ENCODE measurements at regions not wholly inside any gene's neighbourhood (a gene's known extent, or its start where the extent isn't known, plus 50 kb on each side); places are given as distances from the start of the nearest gene placed in this dataset.

DNA sequence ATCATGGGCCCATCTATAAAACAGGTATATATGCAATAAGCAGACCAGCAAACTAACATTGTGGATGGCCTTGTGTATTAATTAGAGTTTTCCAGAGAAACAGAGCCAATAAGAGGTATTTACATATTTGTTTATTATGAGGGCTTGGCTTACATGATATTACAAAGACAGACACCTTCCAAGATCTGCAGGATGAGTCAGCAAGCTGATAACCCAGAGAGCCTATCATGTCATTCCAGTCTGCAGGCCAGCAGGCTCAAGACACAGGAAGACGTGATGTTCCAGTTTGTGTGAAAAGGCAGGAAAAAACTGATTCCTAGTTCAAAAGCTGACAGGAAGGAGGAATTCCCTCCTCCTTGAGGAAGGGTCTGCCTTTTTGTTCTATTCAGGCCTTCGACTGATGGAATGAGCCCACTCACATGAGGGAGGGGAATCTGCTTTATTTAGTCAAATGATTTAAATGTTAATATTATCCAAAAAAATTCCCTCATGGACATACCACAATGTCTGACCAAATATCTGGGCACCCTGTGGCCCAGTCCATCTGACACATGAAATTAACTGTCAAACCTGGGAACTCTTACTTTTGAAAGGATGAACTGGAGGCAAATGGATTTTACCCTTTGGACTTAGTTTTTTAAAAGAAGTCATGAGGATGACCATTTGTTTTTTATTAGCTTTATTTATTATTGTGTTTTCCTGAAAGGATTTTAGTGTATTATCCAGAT is 161.2 kb upstream of the CHD1 start:
- Histone ChIP-seq H3K4me2 (ENCODE audit: low read length) (no peak overlapping the region), H4K20me1 (ENCODE audit: insufficient read depth) (no peaks in the 10 kb centered on the region), H3K9ac (ENCODE audit: low read length) (no peak overlapping the region), H3K79me2 (ENCODE audit: insufficient read depth, low read length) (no peaks in the 10 kb centered on the region), H3K4me3 (replicated peaks in 1 of 2; ENCODE audit: low read depth in 1 of 2, low read length in 2 of 2) (no peak overlapping the region), H3K9me2 (ENCODE audit: insufficient read depth) (no peaks in the 10 kb centered on the region), H3K36me3 (ENCODE audit: control insufficient read depth in 1 of 2, insufficient read depth in 2 of 2, low read length in 2 of 2) (no peaks in the 10 kb centered on the region), H3K9me3 (ENCODE audit: control insufficient read depth in 1 of 2, insufficient read depth in 1 of 2, low read depth in 1 of 2, low read length in 2 of 2) (no peaks in the 10 kb centered on the region), H3K27ac (ENCODE audit: low read depth, low read length) (no peak overlapping the region), H2AFZ (ENCODE audit: low read depth, low read length, poor library complexity, severe bottlenecking) (peak overlapping the region; percentile 19), H3K27me3 (ENCODE audit: insufficient read depth, low read length) (no peaks in the 10 kb centered on the region), H3K4me1 (ENCODE audit: control insufficient read depth in 1 of 2, insufficient read depth in 2 of 2, low read length in 2 of 2) (no peaks in the 10 kb centered on the region)
- ChIA-PET POLR2A (no interaction called here), CTCF (no interaction called here), RAD21 (ENCODE audit: low non-redundant PET in 1 of 2, low total read pairs in 2 of 2, uncharacterized antibody in 2 of 2, unreplicated experiment in 2 of 2) (no interaction called here)
- intact Hi-C loops (cut with micrococcal nuclease) = no loop called here
- no peak for DNase-seq (ENCODE audit: low read depth, low spot score)
- no peak for ATAC-seq
- BruUV-seq (replicated peaks) = no TSS peak
- TF ChIP-seq EZH2phosphoT487 (IDR thresholded peaks at IDR 0.05; ENCODE audit: borderline replicate concordance) (no peak), JUND (IDR thresholded peaks at IDR 0.05) (no peak), ZBTB33 (IDR thresholded peaks at IDR 0.05; ENCODE audit: extremely low read depth, insufficient replicate concordance, low read length) (no peak), CEBPB (IDR thresholded peaks at IDR 0.05; ENCODE audit: low read depth) (no peak), CTCF (IDR thresholded peaks at IDR 0.05 in 2 of 3, conservative IDR thresholded peaks at IDR 0.05 in 1 of 3; ENCODE audit: borderline replicate concordance in 1 of 3, insufficient read depth in 1 of 3, low read depth in 2 of 3, low read length in 2 of 3) (no peak), POLR2AphosphoS5 (IDR thresholded peaks at IDR 0.05; ENCODE audit: low read depth, low read length) (no peak), SP1 (IDR thresholded peaks at IDR 0.05; ENCODE audit: low read depth) (no peak), ZNF274 (IDR thresholded peaks at IDR 0.05; ENCODE audit: low read depth, low read length) (no peak), TCF7L2 (IDR thresholded peaks at IDR 0.05; ENCODE audit: borderline replicate concordance, extremely low read depth, insufficient read depth, insufficient read length) (no peak), ELF1 (IDR thresholded peaks at IDR 0.05; ENCODE audit: borderline replicate concordance, low read depth) (no peak), POLR2A (IDR thresholded peaks at IDR 0.05; ENCODE audit: borderline replicate concordance, extremely low read depth, insufficient read depth, insufficient read length) (no peak), SRF (IDR thresholded peaks at IDR 0.05; ENCODE audit: low read depth) (no peak), ZFX (IDR thresholded peaks at IDR 0.05) (no peak), YY1 (IDR thresholded peaks at IDR 0.05; ENCODE audit: extremely low read depth, insufficient replicate concordance, low read depth, low read length) (no peak)
- TF ChIP-seq, protein P1, sequence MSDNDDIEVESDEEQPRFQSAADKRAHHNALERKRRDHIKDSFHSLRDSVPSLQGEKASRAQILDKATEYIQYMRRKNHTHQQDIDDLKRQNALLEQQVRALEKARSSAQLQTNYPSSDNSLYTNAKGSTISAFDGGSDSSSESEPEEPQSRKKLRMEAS (IDR thresholded peaks at IDR 0.05) = no peak
